VCaP (cell line): ENCODE measurements at regions not wholly inside any gene's neighbourhood (a gene's known extent, or its start where the extent isn't known, plus 50 kb on each side); places are given as distances from the start of the nearest gene placed in this dataset.

Source experiments
- H3K27ac ChIP-seq: fragments of 450-650 bp; 2 replicates; pipeline ENCODE4 v1.5.1; 2017
- TF ChIP-seq, protein P1 (sequence below): fragments of 450-650 bp; conservative IDR thresholded peaks from 2 replicates; pipeline ENCODE4 v1.5.1; 2017; ENCODE audit warnings: mild to moderate bottlenecking, moderate library complexity

DNA sequence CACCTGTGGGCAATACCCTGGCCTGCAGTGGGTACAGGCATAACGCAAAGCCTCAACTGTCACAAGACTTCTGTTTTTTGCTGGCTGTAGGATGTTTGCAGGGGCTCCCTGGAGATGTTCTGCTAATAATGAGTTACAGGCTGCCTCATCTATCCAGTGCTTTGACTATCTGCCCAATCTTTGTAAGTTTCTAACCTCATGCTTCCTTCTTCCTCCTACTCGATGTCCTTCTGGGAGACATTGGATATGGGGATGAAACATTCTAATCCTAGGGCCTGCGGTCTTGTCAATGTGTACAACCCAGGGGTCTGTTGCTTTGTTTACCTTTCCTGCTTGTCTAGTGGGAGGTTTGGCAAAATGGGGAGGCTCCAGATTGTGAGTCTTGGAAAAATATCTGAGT, 136.8 kb upstream of the TCF21 start:
- no peak overlapping the region for H3K27ac ChIP-seq
- TF ChIP-seq, protein P1, sequence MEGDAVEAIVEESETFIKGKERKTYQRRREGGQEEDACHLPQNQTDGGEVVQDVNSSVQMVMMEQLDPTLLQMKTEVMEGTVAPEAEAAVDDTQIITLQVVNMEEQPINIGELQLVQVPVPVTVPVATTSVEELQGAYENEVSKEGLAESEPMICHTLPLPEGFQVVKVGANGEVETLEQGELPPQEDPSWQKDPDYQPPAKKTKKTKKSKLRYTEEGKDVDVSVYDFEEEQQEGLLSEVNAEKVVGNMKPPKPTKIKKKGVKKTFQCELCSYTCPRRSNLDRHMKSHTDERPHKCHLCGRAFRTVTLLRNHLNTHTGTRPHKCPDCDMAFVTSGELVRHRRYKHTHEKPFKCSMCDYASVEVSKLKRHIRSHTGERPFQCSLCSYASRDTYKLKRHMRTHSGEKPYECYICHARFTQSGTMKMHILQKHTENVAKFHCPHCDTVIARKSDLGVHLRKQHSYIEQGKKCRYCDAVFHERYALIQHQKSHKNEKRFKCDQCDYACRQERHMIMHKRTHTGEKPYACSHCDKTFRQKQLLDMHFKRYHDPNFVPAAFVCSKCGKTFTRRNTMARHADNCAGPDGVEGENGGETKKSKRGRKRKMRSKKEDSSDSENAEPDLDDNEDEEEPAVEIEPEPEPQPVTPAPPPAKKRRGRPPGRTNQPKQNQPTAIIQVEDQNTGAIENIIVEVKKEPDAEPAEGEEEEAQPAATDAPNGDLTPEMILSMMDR, result no peak

DNA sequence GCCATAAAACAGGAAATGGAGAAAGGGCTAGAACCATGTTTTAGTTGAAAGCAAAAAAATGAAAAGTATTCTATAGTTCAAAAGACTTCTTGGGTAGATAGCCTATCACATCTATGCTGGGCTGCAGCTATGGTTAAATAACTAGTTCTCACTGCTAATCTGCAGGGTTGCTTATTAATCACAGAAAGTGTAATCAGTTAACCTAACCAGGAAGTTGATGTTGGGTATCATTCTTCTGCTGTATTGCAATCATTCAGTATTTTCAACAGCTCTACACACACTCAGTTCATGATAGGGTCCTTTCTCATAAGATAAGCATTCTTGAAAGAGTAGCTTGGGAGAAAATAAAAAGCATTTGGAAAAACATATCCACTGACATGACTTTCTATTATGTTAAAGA, 135.2 kb upstream of the TCF21 start:
- TF ChIP-seq, protein P1, result no peak
- H3K27ac ChIP-seq, result no peak overlapping the region

DNA sequence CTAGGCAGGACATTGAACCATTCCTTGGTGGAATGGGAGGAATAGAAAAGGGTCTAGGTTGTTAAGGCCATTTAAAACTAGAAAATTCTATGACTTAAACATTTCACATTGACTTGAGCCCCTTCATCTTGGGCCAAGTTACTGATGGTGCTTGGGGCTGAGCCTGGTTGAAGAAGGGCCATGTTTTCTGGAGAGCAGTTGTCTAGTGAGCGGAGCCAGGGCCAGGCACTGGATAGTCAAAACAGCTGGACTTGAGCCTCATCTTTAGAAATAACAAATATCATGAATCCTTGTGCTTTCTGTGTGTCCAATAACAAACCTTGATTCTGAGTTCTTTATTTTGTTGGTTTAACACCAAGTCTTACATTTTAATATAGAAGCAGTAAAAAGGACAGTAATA, 134.6 kb upstream of the TCF21 start:
- H3K27ac ChIP-seq, result no peak overlapping the region
- TF ChIP-seq, protein P1, result no peak

DNA sequence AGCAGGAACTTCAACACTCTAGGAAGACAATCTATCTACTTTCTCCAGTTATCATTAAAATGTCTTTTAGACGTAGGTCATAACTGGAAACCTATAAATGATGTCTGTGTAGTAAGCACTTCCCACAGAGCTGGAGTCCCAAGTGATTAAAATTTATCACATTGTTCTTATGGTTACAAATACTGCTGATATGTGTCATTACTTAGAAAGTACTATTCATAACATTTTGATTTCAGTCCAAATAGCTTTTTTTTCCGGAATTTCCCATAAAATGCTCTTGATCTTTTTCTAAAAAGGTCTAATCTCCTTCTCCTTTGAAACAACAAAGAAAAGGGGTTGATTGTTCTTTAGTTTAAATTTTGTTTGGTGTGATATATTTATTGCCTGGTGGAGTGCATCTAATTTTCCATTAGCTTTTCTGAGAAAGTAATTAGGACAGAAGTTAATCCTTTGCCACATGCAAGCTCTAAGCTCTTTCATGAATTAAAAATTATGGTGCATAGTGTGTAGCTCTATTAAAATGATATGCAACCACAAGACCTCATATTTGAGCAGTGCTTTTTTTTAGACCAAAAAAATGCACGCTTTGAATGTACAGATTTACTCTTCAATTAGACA, 132.7 kb upstream of the TCF21 start:
- no peak overlapping the region for H3K27ac ChIP-seq
- TF ChIP-seq, protein P1, result no peak

DNA sequence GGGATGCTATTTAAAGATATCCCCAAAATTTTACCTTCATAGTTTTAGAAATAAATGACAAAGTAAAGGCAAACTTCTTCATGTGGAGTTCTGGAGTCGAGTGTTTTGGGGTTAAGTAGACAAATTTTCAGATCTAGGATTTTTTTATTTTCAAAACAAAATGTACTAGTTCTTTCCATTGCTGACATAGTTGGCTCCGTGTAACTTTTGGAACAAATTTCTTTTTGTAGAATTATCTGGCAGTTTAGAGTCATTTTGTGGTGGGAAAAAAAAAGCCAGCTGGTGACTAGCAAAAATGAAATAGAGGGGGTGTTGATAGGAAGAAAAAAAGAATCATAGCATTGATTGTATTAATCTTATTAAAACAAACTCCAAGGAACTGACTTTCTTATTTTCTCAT, 131.6 kb upstream of the TCF21 start:
- TF ChIP-seq, protein P1, result no peak

DNA sequence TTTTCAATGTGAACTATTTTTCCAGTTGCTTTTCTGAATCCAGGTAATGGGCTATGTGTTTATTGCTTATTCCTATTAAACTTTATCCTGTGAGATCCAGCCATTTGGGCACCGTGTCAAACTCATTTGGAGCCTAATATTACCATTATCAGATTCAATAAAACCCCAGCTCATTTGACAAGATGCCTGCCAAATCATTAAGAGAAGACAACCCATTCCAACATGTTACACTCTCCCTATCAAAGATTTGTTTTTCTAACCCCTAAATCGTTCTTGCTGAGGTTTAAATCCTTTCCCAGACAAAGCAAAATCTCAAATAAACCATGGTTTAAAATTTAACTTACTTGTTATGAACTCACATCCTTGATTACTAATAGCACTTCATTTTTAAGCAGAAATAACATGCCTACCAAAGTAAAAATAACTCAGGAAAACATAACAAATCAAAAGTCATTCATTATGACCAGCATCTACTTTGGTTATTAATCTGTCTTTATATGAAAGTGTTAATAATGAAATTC, 130.0 kb upstream of the TCF21 start:
- TF ChIP-seq, protein P1, result no peak
- H3K27ac ChIP-seq, result no peak overlapping the region

More for the DNA sequence above, 131.6 kb upstream of the TCF21 start:
- H3K27ac ChIP-seq, result no peak overlapping the region

DNA sequence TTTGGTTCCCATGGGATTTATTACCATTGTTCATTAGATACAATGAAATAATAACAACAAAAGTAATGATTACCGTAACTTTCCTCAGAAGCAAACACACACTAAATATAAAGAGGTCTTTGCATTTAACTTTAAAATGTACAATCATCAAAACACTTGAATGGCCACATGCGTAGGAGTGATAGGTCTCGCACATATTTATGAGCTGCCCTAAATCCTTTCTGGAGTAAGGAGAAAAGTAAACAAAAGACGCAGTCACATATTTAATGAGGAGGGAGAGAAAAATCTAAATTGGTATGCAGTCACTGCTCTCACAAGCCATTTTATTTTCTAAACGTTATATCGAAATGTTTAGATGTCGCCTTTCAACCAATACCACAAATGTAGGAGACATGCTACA, 129.4 kb upstream of the TCF21 start:
- H3K27ac ChIP-seq, result no peak overlapping the region
- TF ChIP-seq, protein P1, result no peak
